GM13977 (cell line): ENCODE measurements at regions not wholly inside any gene's neighbourhood (a gene's known extent, or its start where the extent isn't known, plus 50 kb on each side); places are given as distances from the start of the nearest gene placed in this dataset.

Source experiments
- DNase-seq: peaks from one replicate; pipeline ENCODE4 v3.0.0; 2012; ENCODE audit warnings: low spot score
- in situ Hi-C: fragments of 300-500 bp; cut with MboI; formaldehyde crosslinking; loops from one replicate; pipeline ENCODE4 v1.12.0; 2022; ENCODE audit warnings: low sequenced_read_pairs, low pct_unique_long_range_greater_than_20kb, mixed read lengths, inconsistent platforms; ENCODE audit not compliant: unreplicated experiment
- TF ChIP-seq, protein P1 (sequence below): IDR thresholded peaks from 2 replicates; pipeline ENCODE4 v1.5.1; 2012; ENCODE audit warnings: mild to moderate bottlenecking, control low read depth; ENCODE audit not compliant: insufficient read depth; ENCODE audit errors: extremely low read depth, missing control alignments

DNA sequence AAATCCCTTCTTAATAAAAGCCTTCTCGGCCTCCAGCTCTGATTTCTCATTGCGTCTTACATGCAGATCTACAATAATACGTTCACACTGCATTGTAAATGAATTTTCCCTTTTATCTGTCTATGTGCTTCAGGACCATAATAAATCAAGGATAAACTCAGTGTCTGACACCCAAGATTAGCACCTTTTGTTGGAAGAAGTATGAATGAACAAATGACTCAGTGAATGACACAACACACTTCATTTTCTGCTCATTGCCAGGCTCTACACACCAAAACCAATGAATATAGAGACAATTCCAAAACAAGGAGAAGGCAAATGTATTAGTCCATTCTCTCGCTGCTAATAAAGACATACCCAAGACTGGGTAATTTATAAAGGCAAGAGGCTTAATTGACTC is 1224.4 kb downstream of the EFNB2 start:
- TF ChIP-seq, protein P1, sequence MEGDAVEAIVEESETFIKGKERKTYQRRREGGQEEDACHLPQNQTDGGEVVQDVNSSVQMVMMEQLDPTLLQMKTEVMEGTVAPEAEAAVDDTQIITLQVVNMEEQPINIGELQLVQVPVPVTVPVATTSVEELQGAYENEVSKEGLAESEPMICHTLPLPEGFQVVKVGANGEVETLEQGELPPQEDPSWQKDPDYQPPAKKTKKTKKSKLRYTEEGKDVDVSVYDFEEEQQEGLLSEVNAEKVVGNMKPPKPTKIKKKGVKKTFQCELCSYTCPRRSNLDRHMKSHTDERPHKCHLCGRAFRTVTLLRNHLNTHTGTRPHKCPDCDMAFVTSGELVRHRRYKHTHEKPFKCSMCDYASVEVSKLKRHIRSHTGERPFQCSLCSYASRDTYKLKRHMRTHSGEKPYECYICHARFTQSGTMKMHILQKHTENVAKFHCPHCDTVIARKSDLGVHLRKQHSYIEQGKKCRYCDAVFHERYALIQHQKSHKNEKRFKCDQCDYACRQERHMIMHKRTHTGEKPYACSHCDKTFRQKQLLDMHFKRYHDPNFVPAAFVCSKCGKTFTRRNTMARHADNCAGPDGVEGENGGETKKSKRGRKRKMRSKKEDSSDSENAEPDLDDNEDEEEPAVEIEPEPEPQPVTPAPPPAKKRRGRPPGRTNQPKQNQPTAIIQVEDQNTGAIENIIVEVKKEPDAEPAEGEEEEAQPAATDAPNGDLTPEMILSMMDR: no peak
- no peak for DNase-seq
- in situ Hi-C loops: no loop called here

DNA sequence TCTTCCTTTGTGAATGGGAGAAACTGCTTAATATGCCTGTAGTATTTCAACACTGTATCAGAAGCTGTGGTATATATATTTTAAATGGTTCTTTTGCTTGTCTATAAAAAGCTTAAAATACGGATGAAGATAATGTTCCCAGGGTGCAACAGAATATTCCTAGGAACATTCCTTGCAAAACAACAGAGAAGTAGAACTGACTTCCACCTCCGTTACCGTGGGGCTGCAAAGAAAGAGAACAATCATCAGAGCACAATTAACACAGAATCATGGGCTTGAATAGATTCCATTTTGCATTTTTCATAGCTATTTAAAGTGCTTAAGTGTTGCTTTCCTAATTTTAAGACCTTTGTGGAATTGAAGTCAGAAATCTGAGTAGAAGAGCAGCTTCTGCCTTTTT is 1227.7 kb downstream of the EFNB2 start:
- no peak for DNase-seq
- TF ChIP-seq, protein P1: no peak
- in situ Hi-C loops: no loop called here

DNA sequence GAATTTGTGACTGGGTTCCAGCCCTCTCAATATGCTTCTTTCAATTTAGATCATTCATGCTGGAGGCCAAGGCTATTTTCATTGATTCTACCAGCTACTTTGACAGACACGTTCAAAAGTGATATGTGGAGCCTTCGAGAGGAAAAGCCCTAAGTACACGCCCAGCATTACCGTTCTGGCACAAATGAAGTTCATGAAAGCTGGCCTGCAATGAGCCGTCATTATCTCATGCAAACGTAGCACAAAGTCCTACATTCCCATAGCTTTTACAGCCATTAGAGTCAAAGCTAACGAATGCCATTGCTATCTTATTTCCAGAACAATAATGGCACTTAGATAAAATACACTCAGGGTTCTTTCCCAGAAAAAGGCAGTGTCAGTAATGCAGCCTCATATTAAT is 1237.6 kb downstream of the EFNB2 start:
- no peak for DNase-seq
- in situ Hi-C loops: no loop called here
- TF ChIP-seq, protein P1: no peak

DNA sequence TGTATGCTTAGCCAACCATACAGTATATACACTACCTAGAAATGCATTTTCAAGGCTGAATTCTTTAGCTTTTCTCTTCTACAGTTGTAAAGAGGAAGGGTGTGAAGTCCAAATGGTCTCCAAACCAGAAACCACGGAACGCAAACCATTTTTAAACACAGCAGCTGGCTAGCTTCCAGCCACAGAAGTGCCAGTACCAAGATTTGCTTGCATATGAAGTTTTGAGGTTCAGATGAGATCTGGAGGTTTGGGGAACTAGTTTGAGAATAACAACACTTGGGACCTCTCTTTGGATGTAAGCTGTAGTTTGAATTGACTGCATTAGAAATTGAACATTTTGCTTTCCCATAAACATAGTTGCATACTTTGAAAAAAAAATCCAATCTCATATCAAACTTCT is 1243.5 kb downstream of the EFNB2 start:
- TF ChIP-seq, protein P1: no peak
- in situ Hi-C loops: no loop called here
- DNase-seq: no peak

DNA sequence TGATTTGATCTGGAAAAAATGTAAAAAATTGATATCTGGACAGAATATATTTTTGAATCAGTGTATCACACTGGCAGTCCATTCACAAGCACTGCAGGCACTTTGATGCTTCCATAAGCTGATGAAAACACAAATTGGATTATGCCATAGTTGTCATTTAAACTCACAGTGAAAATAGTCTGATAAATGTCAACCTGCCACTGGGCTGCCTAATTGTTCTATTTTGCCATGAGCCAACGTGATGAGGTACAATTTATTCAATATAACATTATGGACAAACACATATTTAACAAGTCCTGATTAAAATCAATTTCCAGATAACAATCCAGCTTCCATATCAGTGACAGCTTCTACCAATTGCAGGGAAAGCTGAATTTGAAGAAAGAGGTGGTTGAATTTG is 1244.9 kb downstream of the EFNB2 start:
- in situ Hi-C loops: no loop called here
- TF ChIP-seq, protein P1: no peak
- DNase-seq: no peak

DNA sequence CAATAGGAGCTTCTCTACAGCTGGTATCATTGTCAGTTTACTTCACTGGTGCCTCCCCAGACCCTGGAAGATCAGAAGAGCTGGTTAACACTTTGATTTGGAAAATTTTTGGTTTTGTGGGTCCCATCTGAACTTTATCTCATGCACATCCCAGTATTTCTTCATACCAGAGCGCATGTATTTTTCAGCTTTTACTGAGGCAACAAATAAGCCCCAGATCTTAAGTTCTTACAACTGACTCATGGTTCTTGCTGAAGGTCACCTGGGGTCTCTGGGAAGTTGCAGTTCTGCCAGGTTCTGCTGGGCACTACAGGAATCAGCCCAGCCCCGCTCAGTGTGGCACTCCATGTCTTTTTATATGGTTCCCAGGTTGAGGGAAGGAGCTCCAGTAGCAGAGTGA is 1249.9 kb downstream of the EFNB2 start:
- DNase-seq: no peak
- TF ChIP-seq, protein P1: no peak
- in situ Hi-C loops: no loop called here
